ENCODE measurements at regions not wholly inside any gene's neighbourhood (a gene's known extent, or its start where the extent isn't known, plus 50 kb on each side); places are given as distances from the start of the nearest gene placed in this dataset.

- H3K4me1 ChIP-seq (ENCODE audit: control insufficient read depth in 2 of 2, insufficient read depth in 2 of 2, low read length in 1 of 2): peaks cover 0 to 2% of the 10 kb centered on the region in 2 donors
- H3K36me3 ChIP-seq (ENCODE audit: control insufficient read depth in 2 of 2, insufficient read depth in 2 of 2, low read length in 1 of 2): no peaks in the 10 kb centered on the region
- WGBS, 2 donors: 59 to 65% methylated on average over 3 of the region's 3 CpGs
- no peaks in the 10 kb centered on the region for H3K27me3 ChIP-seq (ENCODE audit: control insufficient read depth in 1 of 2, insufficient read depth in 2 of 2, low read length in 2 of 2)
- no peaks in the 10 kb centered on the region for H3K9me3 ChIP-seq (ENCODE audit: control insufficient read depth in 2 of 2, insufficient read depth in 1 of 2, low read depth in 1 of 2, low read length in 1 of 2)
- H3K4me3 ChIP-seq (ENCODE audit: low read depth in 1 of 2, low read length in 2 of 2): no peak overlapping the region
- no peak overlapping the region for H3K27ac ChIP-seq (ENCODE audit: low read depth in 2 of 2, low read length in 1 of 2)
These were observed 364.2 kb upstream of the ZNF32 start for GRCh38 chr10:44012921-44013320.

GRCh38 chr10:44011603-44011981, 362.9 kb upstream of the ZNF32 start:
- 90 to 96% methylated on average over 5 of the region's 5 CpGs for WGBS, 2 donors

GRCh38 chr10:44010873-44011602, 362.4 kb upstream of the ZNF32 start:
- peaks cover 0 to 2% of the 10 kb centered on the region in 2 donors for H3K4me1 ChIP-seq (ENCODE audit: control insufficient read depth in 2 of 2, insufficient read depth in 2 of 2, low read length in 1 of 2)
- 31 to 61% methylated on average over 2 of the region's 2 CpGs for WGBS, 2 donors
- H3K4me3 ChIP-seq (ENCODE audit: low read depth in 1 of 2, low read length in 2 of 2): no peak overlapping the region
- H3K27ac ChIP-seq (ENCODE audit: low read depth in 2 of 2, low read length in 1 of 2): no peak overlapping the region
- H3K36me3 ChIP-seq (ENCODE audit: control insufficient read depth in 2 of 2, insufficient read depth in 2 of 2, low read length in 1 of 2): no peaks in the 10 kb centered on the region
- H3K9me3 ChIP-seq (ENCODE audit: control insufficient read depth in 2 of 2, insufficient read depth in 1 of 2, low read depth in 1 of 2, low read length in 1 of 2): no peaks in the 10 kb centered on the region
- no peaks in the 10 kb centered on the region for H3K27me3 ChIP-seq (ENCODE audit: control insufficient read depth in 1 of 2, insufficient read depth in 2 of 2, low read length in 2 of 2)

More at GRCh38 chr10:44011603-44011981, 362.9 kb upstream of the ZNF32 start:
- Histone ChIP-seq H3K27me3 (ENCODE audit: control insufficient read depth in 1 of 2, insufficient read depth in 2 of 2, low read length in 2 of 2) (no peaks in the 10 kb centered on the region), H3K36me3 (ENCODE audit: control insufficient read depth in 2 of 2, insufficient read depth in 2 of 2, low read length in 1 of 2) (no peaks in the 10 kb centered on the region), H3K4me3 (ENCODE audit: low read depth in 1 of 2, low read length in 2 of 2) (no peak overlapping the region), H3K9me3 (ENCODE audit: control insufficient read depth in 2 of 2, insufficient read depth in 1 of 2, low read depth in 1 of 2, low read length in 1 of 2) (no peaks in the 10 kb centered on the region), H3K4me1 (ENCODE audit: control insufficient read depth in 2 of 2, insufficient read depth in 2 of 2, low read length in 1 of 2) (peaks cover 0 to 2% of the 10 kb centered on the region in 2 donors), H3K27ac (ENCODE audit: low read depth in 2 of 2, low read length in 1 of 2) (no peak overlapping the region)

- Histone ChIP-seq H3K4me3 (ENCODE audit: low read depth in 1 of 2, low read length in 2 of 2) (no peak overlapping the region), H3K27ac (ENCODE audit: low read depth in 2 of 2, low read length in 1 of 2) (no peak overlapping the region), H3K27me3 (ENCODE audit: control insufficient read depth in 1 of 2, insufficient read depth in 2 of 2, low read length in 2 of 2) (no peaks in the 10 kb centered on the region), H3K36me3 (ENCODE audit: control insufficient read depth in 2 of 2, insufficient read depth in 2 of 2, low read length in 1 of 2) (no peaks in the 10 kb centered on the region), H3K9me3 (ENCODE audit: control insufficient read depth in 2 of 2, insufficient read depth in 1 of 2, low read depth in 1 of 2, low read length in 1 of 2) (no peaks in the 10 kb centered on the region), H3K4me1 (ENCODE audit: control insufficient read depth in 2 of 2, insufficient read depth in 2 of 2, low read length in 1 of 2) (peaks cover 0 to 2% of the 10 kb centered on the region in 2 donors)
- 71 to 80% methylated on average over 8 of the region's 8 CpGs for WGBS, 2 donors
These were observed 361.4 kb upstream of the ZNF32 start for GRCh38 chr10:44009891-44010632.

GRCh38 chr10:44008917-44009709, 360.4 kb upstream of the ZNF32 start:
- Histone ChIP-seq H3K27me3 (ENCODE audit: control insufficient read depth in 1 of 2, insufficient read depth in 2 of 2, low read length in 2 of 2) (no peaks in the 10 kb centered on the region), H3K4me3 (ENCODE audit: low read depth in 1 of 2, low read length in 2 of 2) (no peak overlapping the region), H3K36me3 (ENCODE audit: control insufficient read depth in 2 of 2, insufficient read depth in 2 of 2, low read length in 1 of 2) (no peaks in the 10 kb centered on the region), H3K27ac (ENCODE audit: low read depth in 2 of 2, low read length in 1 of 2) (no peak overlapping the region), H3K4me1 (ENCODE audit: control insufficient read depth in 2 of 2, insufficient read depth in 2 of 2, low read length in 1 of 2) (peaks cover 0 to 2% of the 10 kb centered on the region in 2 donors), H3K9me3 (ENCODE audit: control insufficient read depth in 2 of 2, insufficient read depth in 1 of 2, low read depth in 1 of 2, low read length in 1 of 2) (no peaks in the 10 kb centered on the region)
- whole genome bisulfite sequencing, 2 donors: 69 to 71% methylated on average over 11 of the region's 11 CpGs

GRCh38 chr10:44008270-44008916, 359.7 kb upstream of the ZNF32 start:
- H3K36me3 ChIP-seq (ENCODE audit: control insufficient read depth in 2 of 2, insufficient read depth in 2 of 2, low read length in 1 of 2): no peaks in the 10 kb centered on the region
- no peaks in the 10 kb centered on the region for H3K27me3 ChIP-seq (ENCODE audit: control insufficient read depth in 1 of 2, insufficient read depth in 2 of 2, low read length in 2 of 2)
- H3K4me1 ChIP-seq (ENCODE audit: control insufficient read depth in 2 of 2, insufficient read depth in 2 of 2, low read length in 1 of 2): peaks cover 0 to 2% of the 10 kb centered on the region in 2 donors
- 69 to 73% methylated on average over 9 to 10 of the region's 10 CpGs for WGBS, 2 donors
- H3K4me3 ChIP-seq (ENCODE audit: low read depth in 1 of 2, low read length in 2 of 2): no peak overlapping the region
- no peaks in the 10 kb centered on the region for H3K9me3 ChIP-seq (ENCODE audit: control insufficient read depth in 2 of 2, insufficient read depth in 1 of 2, low read depth in 1 of 2, low read length in 1 of 2)
- no peak overlapping the region for H3K27ac ChIP-seq (ENCODE audit: low read depth in 2 of 2, low read length in 1 of 2)

- H3K36me3 ChIP-seq (ENCODE audit: control insufficient read depth in 2 of 2, insufficient read depth in 2 of 2, low read length in 1 of 2): no peaks in the 10 kb centered on the region
- no peaks in the 10 kb centered on the region for H3K27me3 ChIP-seq (ENCODE audit: control insufficient read depth in 1 of 2, insufficient read depth in 2 of 2, low read length in 2 of 2)
- peaks cover 0 to 2% of the 10 kb centered on the region in 2 donors for H3K4me1 ChIP-seq (ENCODE audit: control insufficient read depth in 2 of 2, insufficient read depth in 2 of 2, low read length in 1 of 2)
- no peaks in the 10 kb centered on the region for H3K9me3 ChIP-seq (ENCODE audit: control insufficient read depth in 2 of 2, insufficient read depth in 1 of 2, low read depth in 1 of 2, low read length in 1 of 2)
- H3K27ac ChIP-seq (ENCODE audit: low read depth in 2 of 2, low read length in 1 of 2): no peak overlapping the region
- 85% methylated on average over 1 of the region's 1 CpG for WGBS, 2 donors
- H3K4me3 ChIP-seq (ENCODE audit: low read depth in 1 of 2, low read length in 2 of 2): no peak overlapping the region
These were observed 358.1 kb upstream of the ZNF32 start for GRCh38 chr10:44006771-44007170.

- Histone ChIP-seq H3K27me3 (ENCODE audit: control insufficient read depth in 1 of 2, insufficient read depth in 2 of 2, low read length in 2 of 2) (no peaks in the 10 kb centered on the region), H3K27ac (ENCODE audit: low read depth in 2 of 2, low read length in 1 of 2) (no peak overlapping the region), H3K9me3 (ENCODE audit: control insufficient read depth in 2 of 2, insufficient read depth in 1 of 2, low read depth in 1 of 2, low read length in 1 of 2) (no peaks in the 10 kb centered on the region), H3K4me1 (ENCODE audit: control insufficient read depth in 2 of 2, insufficient read depth in 2 of 2, low read length in 1 of 2) (peaks cover 0 to under 1% of the 10 kb centered on the region in 2 donors), H3K36me3 (ENCODE audit: control insufficient read depth in 2 of 2, insufficient read depth in 2 of 2, low read length in 1 of 2) (no peaks in the 10 kb centered on the region), H3K4me3 (ENCODE audit: low read depth in 1 of 2, low read length in 2 of 2) (no peak overlapping the region)
- 85 to 87% methylated on average over 12 of the region's 12 CpGs for WGBS, 2 donors
These were observed 357.1 kb upstream of the ZNF32 start for GRCh38 chr10:44005788-44006099.
